ENCODE measurements at regions not wholly inside any gene's neighbourhood (a gene's known extent, or its start where the extent isn't known, plus 50 kb on each side); places are given as distances from the start of the nearest gene placed in this dataset.

DNA sequence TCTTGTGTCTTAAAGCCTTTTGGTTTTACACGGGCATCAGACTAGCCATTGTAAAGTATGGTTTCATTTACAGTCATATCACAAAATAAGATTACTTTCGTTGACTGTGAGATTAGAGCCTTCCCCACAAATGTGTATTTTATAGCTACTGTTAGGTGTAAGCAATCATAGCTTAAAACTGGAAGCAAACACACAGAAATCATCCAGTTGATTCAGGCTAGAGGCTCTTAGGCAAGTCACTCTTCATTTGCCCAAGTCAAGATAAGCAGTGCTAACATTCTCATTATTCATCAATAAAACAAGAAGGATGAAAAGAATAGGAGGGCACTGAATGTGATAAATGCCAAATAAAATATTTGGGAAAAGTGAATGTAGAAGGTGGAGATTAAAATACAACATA is 448.7 kb upstream of the FAM241A start:
- no peaks in the 10 kb centered on the region for H3K36me3 ChIP-seq (ENCODE audit: control insufficient read depth in 2 of 2, extremely low read depth in 1 of 2, insufficient read depth in 2 of 2, low read length in 2 of 2)
- intact Hi-C loops (cut with micrococcal nuclease) (no loop called here), dilution Hi-C loops (cut with MboI; ENCODE audit: extremely low pct_ligation_motif_present, low sequenced_read_pairs) (no loop called here)
- no peaks in the 10 kb centered on the region for H3K79me2 ChIP-seq (ENCODE audit: control insufficient read depth, insufficient read depth, low read length)
- FAIRE-seq: no peak
- BruUV-seq (replicated peaks): no TSS peak
- H3K9me3 ChIP-seq (replicated peaks; ENCODE audit: control insufficient read depth, insufficient read depth, low read length): no peaks in the 10 kb centered on the region
- H2AFZ ChIP-seq (ENCODE audit: low read depth, low read length): no peak overlapping the region
- H3K4me2 ChIP-seq (ENCODE audit: insufficient read depth, low read length): no peak overlapping the region
- no peak overlapping the region for H3K9ac ChIP-seq (replicated peaks; ENCODE audit: extremely low read depth, insufficient read depth, low read length)
- H3K4me1 ChIP-seq (ENCODE audit: control insufficient read depth, extremely low read depth, insufficient read depth, low read length): no peaks in the 10 kb centered on the region
- no peaks in the 10 kb centered on the region for H3K9me1 ChIP-seq (replicated peaks; ENCODE audit: control insufficient read depth, extremely low read depth, insufficient read depth, low read length)
- POLR2A ChIA-PET: no interaction called here
- peaks cover 1 to 10% of the 10 kb centered on the region in 2 experiments for H3K27me3 ChIP-seq (ENCODE audit: control insufficient read depth in 2 of 2, insufficient read depth in 2 of 2, low read length in 2 of 2)
- no peaks in the 10 kb centered on the region for H4K20me1 ChIP-seq (replicated peaks; ENCODE audit: control insufficient read depth, extremely low read depth, insufficient read depth, low read length)
- DNase-seq (ENCODE audit: low read depth, low spot score): no peak
- no peak overlapping the region for H3K27ac ChIP-seq (ENCODE audit: insufficient read depth, low read depth, low read length)
- CTCF ChIA-PET: interaction anchor here (0.5 to 1.2 kb wide), 3 partner anchors 11 to 927 kb away, joined by 3 to 4 read pairs (median 3); no protein-coding TSS in a partner anchor
- H3K4me3 ChIP-seq (replicated peaks in 1 of 3; ENCODE audit: insufficient read depth in 1 of 3, low read depth in 1 of 3, low read length in 3 of 3): no peak overlapping the region
- no peak for TF ChIP-seq GATA2 (IDR thresholded peaks at IDR 0.05; ENCODE audit: insufficient read depth, insufficient read length, low read depth, low read length)

DNA sequence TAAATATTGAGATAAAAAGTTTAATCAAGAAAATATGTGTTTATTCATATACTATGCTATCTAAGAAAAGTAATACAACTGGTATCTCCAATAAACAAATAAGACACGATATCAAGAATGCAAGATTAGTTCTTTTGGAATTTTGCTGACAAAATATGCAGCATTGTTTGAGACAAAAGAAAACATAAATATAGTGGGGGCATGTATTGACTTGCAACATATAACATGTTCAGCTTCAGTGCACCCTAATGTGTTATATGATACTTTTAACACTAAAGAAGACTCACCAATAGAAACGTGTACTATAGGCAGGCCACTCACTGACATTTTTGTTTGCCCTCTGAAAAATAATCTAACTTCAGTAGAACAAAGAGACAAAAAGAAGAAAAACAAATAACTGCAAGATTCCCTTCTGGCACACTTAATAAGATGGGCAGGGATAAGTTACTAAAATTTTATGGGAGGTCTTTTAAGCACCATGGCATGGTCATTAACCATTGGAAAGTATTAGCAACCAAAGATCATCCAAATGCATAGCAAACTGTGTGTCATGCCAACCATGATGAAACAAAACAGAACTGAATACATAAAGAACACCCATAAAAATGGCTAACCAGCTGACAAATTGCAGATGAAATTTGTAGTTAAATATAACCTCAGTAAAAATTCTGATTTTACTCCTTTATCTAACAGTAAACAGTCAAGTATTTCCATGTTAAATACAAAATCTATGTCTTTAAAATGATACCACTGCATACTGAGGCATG is 447.9 kb upstream of the FAM241A start:
- FAIRE-seq: no peak
- no TSS peak for BruUV-seq (replicated peaks)

More for the DNA sequence above, 447.9 kb upstream of the FAM241A start:
- H3K4me3 ChIP-seq (replicated peaks in 1 of 3; ENCODE audit: insufficient read depth in 1 of 3, low read depth in 1 of 3, low read length in 3 of 3): no peak overlapping the region
- CTCF ChIA-PET: interaction anchor here (1.2 kb wide), 1 partner anchor 12 kb away, joined by 4 read pairs; no protein-coding TSS in a partner anchor
- H3K9ac ChIP-seq (replicated peaks; ENCODE audit: extremely low read depth, insufficient read depth, low read length): no peak overlapping the region
- dilution Hi-C loops (cut with MboI; ENCODE audit: extremely low pct_ligation_motif_present, low sequenced_read_pairs): no loop called here
- intact Hi-C loops (cut with micrococcal nuclease): no loop called here
- no peak for DNase-seq (ENCODE audit: low read depth, low spot score)
- POLR2A ChIA-PET: no interaction called here
- TF ChIP-seq, protein P1, sequence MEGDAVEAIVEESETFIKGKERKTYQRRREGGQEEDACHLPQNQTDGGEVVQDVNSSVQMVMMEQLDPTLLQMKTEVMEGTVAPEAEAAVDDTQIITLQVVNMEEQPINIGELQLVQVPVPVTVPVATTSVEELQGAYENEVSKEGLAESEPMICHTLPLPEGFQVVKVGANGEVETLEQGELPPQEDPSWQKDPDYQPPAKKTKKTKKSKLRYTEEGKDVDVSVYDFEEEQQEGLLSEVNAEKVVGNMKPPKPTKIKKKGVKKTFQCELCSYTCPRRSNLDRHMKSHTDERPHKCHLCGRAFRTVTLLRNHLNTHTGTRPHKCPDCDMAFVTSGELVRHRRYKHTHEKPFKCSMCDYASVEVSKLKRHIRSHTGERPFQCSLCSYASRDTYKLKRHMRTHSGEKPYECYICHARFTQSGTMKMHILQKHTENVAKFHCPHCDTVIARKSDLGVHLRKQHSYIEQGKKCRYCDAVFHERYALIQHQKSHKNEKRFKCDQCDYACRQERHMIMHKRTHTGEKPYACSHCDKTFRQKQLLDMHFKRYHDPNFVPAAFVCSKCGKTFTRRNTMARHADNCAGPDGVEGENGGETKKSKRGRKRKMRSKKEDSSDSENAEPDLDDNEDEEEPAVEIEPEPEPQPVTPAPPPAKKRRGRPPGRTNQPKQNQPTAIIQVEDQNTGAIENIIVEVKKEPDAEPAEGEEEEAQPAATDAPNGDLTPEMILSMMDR (IDR thresholded peaks at IDR 0.05; ENCODE audit: extremely low read depth in 1 of 2, insufficient read depth in 1 of 2, low read depth in 1 of 2, low read length in 2 of 2): no peak
- TF ChIP-seq MYC (IDR thresholded peaks at IDR 0.05; ENCODE audit: low read depth, low read length): no peak
- TF ChIP-seq FOS (IDR thresholded peaks at IDR 0.05; ENCODE audit: borderline replicate concordance, insufficient read depth, low read length): no peak
- no peak for TF ChIP-seq GATA2 (IDR thresholded peaks at IDR 0.05; ENCODE audit: insufficient read depth, insufficient read length, low read depth, low read length)
- TF ChIP-seq POLR2AphosphoS5 (IDR thresholded peaks at IDR 0.05; ENCODE audit: insufficient read depth, low read depth, low read length): no peak
- no peak for TF ChIP-seq JUN (IDR thresholded peaks at IDR 0.05; ENCODE audit: borderline replicate concordance, insufficient read depth, insufficient read length, low read depth)
- peaks cover 1 to 14% of the 10 kb centered on the region in 2 experiments for H3K27me3 ChIP-seq (ENCODE audit: control insufficient read depth in 2 of 2, insufficient read depth in 2 of 2, low read length in 2 of 2)
- H3K4me1 ChIP-seq (ENCODE audit: control insufficient read depth, extremely low read depth, insufficient read depth, low read length): no peaks in the 10 kb centered on the region
- no peaks in the 10 kb centered on the region for H3K79me2 ChIP-seq (ENCODE audit: control insufficient read depth, insufficient read depth, low read length)
- H3K27ac ChIP-seq (ENCODE audit: insufficient read depth, low read depth, low read length): no peak overlapping the region
- no peaks in the 10 kb centered on the region for H3K9me1 ChIP-seq (replicated peaks; ENCODE audit: control insufficient read depth, extremely low read depth, insufficient read depth, low read length)
- no peak overlapping the region for H2AFZ ChIP-seq (ENCODE audit: low read depth, low read length)
- H3K36me3 ChIP-seq (ENCODE audit: control insufficient read depth in 2 of 2, extremely low read depth in 1 of 2, insufficient read depth in 2 of 2, low read length in 2 of 2): no peaks in the 10 kb centered on the region
- no peaks in the 10 kb centered on the region for H3K9me3 ChIP-seq (replicated peaks; ENCODE audit: control insufficient read depth, insufficient read depth, low read length)
- no peak overlapping the region for H3K4me2 ChIP-seq (ENCODE audit: insufficient read depth, low read length)
- H4K20me1 ChIP-seq (replicated peaks; ENCODE audit: control insufficient read depth, extremely low read depth, insufficient read depth, low read length): no peaks in the 10 kb centered on the region

Data from endothelial cell of umbilical vein (primary cell).